ENCODE measurements at regions not wholly inside any gene's neighbourhood (a gene's known extent, or its start where the extent isn't known, plus 50 kb on each side); places are given as distances from the start of the nearest gene placed in this dataset.
"Not testable (repeated sequence)": the region's sequence is repeated elsewhere in the genome, so short reads cannot be mapped to it uniquely, and the experiment has no call there.

- not testable (repeated sequence) for TF ChIP-seq CTCF (conservative IDR thresholded peaks at IDR 0.05; ENCODE audit: low read length); EZH2phosphoT487 (IDR thresholded peaks at IDR 0.05; ENCODE audit: borderline replicate concordance)
These were observed 352.2 kb downstream of the BCL2L11 start for GRCh38 chr2:111472844-111473403.
